ENCODE measurements at regions not wholly inside any gene's neighbourhood (a gene's known extent, or its start where the extent isn't known, plus 50 kb on each side); places are given as distances from the start of the nearest gene placed in this dataset.

DNA sequence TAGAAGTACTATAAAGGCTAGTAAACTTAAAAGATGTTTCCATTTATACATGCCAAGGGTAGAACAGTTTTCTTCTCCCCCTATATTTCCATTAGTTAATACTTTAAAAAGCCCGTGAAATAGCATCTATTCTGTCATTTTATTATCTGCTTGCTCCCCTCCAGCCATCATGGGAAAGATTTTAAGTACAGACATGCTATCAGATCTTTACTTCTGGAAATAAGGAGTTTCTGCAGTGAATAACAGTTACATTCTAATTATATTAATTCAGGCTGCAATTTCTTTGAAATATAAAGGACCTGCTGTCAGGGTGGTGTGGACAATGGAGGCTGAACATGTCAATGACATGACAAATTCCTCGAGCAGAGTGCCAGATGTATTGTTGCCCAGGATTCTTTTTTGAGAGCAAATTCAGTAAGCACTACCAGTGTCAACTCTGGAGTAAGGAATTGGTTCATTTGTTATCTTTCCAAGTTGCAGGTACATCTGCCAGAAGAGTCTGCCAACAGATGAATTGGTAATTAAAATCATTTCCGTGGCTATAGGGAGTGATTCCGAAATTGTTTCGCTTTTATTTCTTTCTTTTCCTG, 151.3 kb downstream of the BTG1 start:
- DNase-seq = peak in 2 of 3 experiments; percentile 18 to 56

DNA sequence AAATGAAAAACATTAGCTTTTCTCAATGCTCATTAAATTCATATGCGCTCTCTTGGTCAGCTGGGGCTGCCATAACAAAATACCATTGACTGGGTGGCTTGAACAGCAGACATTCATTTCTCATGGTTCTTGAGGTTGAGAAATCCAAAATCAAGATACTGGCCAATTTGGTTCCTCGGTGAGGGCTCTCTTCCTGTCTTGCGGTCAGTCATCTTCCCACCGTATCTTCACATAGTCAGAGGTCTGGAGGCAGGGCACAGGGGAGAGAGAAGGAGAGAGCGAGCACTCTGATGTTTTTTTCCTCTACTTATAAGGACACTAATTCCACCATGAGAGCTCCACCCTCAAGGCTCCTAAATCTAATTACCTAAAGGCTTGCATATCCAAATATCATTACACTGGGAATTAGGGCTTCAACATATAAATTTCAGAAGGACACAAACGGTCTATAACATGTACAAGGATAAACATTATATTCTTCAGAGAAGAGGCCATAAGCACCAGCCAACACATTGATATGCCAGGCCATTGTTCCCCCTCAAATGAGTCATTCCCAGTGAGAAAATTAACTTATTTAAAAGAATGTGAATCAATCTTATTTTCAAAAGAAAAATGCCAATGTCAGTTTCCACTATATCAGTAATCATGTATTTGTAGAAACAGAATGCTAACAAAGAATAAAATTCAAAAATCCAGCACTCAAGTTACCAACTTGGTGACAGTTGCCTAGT, 152.2 kb downstream of the BTG1 start:
- DNase-seq = no peak

DNA sequence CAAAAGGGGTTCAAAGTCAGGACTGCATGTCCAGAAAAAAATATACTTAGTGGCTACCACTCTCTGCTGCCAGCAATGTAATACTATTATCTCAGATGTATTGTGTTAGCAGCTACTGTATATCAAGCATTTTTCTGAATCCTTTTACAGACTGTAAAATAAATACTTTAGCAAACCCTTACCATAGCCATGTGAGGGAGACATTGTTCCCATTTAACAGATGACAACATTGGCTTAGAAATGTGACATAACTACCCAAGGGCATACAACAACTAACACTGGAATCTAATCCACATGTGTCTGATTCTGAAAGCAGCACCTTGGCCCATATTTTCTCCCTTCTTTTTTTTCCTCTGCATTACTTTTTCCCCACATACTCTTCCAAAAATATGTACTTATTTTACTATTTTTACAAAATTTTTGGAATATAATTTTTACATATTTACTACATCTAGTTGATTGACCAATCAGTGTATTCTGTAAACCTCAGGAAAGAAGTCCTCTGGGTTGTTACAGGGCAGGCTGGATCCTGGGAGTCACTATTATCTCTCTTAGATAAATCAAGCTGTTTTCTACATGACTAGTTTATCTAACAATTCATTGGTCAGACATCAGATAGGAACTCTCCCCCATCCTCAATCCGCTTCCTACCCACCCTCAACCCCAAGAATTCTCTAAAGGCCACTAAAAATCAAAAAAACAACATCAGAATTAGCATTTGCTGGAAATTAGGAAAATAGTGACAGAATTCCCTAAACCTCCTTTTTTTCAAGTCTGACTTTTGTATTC, 154.1 kb downstream of the BTG1 start:
- no peak for DNase-seq

DNA sequence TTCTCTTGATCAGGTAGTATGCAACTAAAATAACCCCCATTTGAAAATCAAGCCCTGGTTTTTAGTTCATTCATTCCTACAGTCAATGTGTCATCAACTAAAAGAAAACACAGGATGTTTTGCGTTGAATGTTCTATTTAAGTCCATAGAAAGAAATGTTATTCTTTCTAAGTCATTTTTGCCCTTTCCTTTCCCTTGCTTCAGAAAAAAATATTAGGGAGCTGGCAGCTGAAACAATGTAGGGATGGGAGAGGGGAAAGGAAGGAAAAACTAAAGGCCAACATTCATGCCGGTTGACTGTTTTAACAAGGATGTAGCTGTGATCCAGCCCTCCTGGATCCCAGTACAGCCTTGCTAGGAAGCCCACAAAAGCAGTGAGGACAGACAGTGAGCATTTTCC, 155.1 kb downstream of the BTG1 start:
- DNase-seq = no peak

DNA sequence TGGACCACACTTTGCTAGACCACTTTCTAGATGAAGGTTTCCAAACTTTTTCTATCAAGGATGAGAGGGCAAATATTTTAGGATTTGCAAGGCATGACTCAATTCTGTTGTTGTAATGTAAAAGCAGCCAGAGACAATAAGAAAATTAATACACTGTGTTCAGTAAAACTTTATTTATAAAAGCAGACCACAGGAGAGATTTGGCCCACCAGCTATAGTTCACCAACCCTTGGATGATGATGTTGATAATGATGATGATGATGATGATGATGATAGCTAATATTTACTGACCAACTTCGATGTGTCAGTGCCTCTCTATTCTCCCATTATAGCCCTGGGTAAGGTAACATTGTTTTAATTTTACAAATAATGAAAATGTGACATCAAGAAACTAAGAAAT, 156.5 kb downstream of the BTG1 start:
- no peak for DNase-seq

DNA sequence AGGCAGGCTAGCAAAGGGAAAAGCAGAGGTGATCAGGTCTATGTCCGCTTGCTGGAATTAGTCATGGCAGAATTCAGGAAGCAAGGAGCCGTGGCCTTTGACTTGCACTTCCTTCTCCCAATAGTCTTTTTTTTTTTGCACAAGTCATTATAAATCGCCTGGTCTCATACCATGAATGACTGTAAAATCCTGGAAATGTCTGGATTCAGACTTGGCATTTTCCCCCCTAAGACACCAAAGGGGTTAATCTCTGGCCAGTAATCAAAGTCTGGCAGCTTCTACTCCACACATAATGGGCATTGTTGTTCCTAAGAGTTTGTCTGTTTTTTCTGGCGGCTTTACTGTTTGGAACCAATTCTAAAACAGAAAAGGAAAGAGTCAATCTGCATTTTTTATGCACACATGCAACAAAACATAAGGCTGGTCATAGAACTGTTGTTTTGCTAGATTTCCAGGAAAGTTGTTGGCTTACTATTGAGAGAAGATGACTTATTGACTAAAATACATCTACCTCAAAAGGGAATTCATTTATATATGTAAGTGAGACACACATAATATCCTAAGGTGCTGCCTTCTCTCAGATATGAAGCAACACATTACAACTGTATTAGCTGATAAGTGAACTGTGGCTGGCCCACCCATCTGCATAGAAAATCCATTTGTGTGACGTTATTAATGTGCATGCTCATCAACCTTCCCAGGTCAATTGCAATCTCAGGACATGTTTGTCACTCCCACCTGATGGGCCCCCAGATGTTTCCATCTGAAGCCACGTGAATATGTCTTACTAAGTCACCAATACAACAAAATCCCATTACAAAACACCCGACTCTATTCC, 157.3 kb downstream of the BTG1 start:
- no peak for DNase-seq

DNA sequence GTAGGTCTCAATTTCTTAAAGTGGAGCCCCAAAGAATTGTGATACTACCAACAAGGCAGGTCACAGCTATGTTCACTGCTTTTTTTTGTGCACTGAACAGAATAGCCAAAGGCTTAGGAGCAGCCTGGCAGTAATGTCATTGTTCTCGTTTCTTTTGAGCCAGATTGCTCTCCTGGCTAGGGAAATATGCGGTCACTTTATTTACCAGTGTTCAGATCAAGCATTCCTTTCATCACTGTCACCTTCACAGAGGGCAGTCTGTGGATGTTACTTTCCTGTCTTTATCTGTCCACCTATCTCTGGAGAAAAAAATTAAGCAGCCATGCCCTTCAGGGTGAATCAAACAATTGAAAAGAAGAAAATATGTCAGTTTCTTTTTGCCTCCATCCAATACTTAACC, 159.6 kb downstream of the BTG1 start:
- DNase-seq = no peak

DNA sequence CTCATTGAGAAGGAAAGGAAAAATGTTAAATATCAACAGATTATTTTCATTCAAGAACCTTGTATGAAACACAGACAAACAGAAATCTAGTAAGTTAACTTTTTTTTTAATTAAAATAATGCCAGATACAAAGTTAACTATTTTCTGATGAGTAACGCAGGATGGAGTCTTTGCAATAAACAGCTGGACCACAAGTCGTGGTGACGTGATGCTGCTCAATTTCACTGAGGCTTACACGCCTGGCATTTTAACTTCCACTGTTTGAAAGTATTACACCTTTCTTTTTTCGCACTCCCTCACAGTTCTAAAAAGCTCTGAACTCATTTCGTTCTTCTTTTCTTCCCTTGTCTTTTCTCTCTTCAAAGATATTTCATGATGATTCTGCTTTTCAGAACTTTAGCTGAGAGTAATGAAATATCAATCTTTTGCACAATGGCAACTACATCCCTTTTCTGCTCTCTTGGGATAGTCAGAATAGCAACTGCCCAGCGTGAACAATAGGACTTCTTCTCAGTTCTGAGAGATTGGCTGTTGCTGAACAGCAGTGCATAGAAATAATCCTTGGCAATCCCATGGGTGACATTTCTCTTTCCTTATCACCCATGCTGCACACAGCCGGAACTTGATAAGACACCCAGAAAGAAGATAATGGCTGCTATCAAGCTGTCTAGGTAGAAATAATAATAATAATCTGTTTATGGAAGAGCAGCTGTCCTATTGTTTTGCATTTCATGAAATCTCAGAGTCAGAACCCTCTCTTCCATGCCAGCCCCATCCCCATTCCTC, 160.5 kb downstream of the BTG1 start:
- no peak for DNase-seq

DNA sequence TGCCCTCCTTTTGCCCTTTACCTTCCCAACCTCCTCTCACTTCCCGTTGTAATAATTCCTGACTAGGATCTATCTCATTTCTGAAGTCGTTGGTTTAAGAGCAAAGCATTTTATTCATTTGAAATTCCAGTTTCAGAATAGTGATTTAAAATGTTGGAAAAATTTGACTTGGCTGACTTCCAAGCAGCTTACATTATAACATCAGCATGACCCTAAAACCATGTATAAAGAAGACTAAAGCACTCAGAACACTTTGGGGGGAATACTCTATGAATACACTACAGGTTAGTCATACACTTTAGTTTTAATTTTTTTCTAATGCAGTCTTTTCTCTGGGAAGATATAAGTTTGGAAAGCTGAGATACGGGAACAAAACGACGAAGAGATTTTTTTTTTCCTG, 161.1 kb downstream of the BTG1 start:
- DNase-seq = no peak

DNA sequence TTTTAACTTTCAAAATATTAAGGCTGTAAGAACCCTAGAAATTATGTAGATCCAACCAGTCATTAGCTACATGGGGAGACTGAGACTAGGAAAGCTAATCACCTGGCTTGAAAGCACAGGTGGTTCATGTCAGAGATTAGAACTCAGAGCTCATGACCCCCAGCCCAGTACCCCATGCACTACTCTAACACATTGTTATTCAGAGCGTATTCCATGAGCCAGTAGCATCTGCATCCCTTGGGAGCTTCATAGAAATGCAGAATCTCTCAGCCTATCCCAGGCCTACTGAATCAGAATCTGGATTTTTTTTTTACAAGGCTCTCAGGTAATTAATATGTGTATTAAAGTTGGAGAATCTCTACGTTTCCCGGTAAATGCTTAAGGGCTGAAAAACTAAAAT, 161.7 kb downstream of the BTG1 start:
- DNase-seq = no peak

DNA sequence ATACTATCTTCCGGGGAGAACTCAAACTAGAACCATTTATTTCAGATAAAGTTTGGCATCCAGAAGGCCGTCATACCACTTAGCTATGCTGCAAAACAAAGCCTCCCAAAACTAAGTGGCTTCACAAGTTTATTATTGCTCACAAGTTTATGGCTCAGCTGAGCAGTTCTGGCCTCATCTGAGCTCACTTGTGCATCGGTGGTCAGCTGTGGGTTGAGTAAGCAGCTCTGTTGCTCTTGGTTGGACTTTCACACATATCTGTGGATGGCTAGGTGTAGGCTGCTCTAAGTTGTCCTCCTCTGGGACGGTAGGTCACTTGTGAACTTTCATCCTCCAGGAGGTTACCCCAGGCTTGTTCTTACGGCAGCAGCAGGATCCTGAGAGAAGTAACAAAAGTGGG, 162.7 kb downstream of the BTG1 start:
- DNase-seq = no peak

DNA sequence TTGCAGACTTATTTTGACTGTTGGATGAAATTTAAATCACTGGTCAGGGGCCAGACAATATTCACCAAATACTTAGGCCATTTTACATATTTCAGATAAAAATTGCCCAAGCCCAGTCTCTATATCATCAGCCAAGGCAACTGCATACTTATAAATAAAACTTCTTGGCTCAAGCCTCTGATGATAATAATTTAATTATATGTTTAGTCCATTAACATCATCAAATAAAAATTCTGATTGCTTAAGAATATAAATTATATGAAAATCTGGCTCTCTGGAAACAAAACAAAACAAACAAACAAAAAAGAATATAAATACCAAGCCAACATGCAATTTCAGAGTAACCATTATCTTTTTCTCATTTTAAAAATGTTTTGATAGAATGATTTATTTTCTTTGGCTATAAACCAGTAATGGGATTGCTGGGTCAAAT, 165.2 kb downstream of the BTG1 start:
- DNase-seq = no peak

DNA sequence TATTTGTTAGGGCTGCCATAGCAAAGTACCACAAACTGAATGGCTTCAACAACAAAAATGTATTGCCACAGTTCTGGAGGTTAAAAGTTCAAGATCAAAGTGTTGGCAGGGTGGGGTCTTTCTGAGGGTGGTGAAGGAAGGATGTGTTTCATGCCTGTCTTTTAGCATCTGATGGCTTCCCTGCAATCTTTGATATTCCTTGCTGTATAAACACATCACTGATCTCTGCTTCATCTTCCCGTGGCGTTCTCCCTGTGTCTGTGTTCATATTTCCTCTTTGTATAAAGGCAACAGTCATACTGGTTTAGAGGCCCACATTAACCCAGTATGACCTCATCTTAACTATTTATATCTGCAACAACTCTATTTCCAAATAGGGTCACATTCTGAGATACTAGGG, 167.5 kb downstream of the BTG1 start:
- DNase-seq = no peak

DNA sequence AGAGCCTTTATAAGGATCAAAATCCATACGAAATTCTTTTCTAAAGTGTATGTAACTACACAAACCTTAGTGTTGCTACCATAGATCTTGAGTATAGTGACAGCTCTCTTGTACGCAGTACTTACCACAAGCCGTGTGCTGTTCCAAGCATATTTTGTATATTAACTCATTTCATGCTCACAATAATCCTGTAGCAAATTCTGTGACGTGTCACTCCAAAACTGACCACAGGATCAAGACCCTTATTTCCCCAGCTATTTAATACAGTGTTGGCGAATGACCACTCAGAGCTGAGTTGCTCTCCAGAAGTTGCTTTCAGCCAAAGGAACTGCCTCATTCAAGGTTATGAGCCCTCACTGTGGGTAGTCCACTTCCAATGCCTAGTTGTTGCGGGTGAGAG, 169.8 kb downstream of the BTG1 start:
- DNase-seq = no peak

DNA sequence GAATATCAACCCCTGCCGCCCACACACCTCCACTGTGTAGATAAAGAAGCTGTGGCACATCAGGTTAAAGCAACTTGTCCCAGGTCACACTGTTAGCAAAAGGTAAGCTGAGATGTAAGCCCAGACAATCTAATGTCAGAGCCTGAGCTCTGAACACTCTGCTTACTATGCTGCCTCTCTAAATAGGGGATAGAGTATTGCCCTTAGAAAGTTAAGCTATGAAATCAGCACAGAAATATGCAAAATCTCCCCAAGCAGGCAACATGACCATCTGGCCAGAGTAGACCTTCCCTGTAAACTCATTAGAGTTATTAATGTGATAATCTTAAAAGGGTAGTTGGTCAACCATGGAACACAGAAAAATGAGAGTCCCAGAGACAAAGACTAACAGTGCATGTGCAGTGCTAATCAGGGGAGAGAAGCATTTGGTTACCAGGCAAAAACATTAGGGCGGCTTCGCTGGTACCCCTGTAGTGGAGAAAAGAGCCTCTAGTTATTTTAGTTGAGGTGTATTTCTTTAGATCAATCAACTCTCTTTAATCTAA, 171.0 kb downstream of the BTG1 start:
- no peak for DNase-seq

DNA sequence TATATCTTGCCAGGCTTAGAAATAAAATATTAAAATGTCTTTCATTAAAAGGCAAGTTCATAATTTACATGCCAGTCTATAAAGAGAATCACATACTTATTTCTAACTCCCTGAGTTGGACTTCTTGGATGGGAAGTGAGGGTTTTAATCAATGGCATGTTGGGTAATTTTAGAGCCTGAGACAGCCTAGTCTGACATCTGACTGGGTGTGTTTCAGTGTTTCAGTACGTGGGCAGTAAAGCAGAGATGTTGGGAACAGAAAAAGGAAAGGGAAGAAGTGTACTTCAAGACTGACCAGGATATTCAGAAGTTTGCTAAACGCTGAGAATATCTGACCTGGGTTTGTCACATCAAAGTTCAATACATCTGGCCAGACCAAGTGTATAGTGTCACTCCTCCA, 171.8 kb downstream of the BTG1 start:
- no peak for DNase-seq

DNA sequence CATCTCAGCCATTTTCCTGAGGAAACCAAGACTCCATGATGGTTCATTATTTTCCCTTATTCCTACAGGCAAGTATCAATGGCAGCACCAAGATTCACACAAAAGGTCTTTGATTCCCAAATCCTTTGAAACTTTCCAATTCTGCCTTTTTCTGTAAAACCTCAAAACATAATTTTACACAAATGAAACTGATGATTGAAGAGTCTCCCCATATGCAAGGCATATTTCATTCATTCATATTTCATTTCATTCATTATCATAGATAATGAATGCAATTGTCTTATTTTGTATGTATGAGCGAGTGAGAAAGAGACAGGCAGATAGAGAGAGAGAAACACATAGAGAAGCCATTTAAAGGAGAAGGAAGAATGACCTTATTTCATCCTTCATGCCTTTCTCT, 172.8 kb downstream of the BTG1 start:
- no peak for DNase-seq

DNA sequence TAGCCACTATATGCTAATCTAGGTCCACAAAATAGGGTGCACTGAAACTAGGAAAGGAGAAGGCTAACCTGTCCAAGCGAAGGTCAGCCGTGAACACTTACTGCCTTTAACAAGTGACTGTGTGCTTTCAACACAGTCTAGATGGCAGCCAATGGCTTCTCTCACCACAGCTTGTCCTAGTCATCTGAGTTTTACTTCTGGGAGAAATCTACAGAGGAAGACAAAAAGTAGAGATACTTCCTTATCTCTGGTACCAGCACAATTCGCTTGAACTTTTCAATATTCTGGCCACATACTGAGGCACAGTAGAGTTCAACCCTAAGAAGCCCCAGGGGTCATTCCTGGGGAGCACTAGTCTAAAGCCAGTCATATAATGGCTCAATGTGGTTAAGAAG, 176.9 kb downstream of the BTG1 start:
- DNase-seq = no peak

DNA sequence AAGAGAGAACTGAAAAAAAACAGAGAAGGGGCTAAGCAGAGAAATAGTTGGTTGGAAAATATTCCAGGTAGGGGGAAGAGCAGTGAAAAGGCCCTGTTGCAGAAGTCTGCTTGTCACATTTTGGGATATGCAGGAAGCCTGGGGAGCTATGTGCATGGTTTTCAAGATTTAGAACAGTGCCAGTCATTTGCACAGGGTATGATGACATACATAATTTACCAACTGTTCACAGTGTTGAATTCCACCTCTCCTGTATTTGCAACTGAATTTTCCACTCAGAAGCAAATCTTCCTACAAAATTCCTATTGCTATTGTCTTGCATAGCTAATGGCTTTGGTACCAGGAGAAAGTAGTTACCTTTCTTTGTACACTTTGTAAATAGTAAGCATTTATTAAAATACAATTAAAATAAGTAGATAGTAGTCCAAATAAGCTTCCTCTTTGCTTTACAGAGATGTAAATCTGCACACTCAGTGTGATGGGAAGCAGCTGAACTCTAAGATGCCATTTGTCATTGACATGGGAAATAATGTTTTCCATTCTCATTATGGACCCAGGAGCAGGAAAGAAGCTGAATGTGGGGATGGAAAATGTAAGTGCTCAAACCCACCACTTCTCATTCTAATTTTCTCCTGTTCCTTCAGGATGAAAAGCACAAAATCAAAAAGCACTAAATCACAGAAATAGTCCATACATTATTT, 177.4 kb downstream of the BTG1 start:
- DNase-seq = no peak

DNA sequence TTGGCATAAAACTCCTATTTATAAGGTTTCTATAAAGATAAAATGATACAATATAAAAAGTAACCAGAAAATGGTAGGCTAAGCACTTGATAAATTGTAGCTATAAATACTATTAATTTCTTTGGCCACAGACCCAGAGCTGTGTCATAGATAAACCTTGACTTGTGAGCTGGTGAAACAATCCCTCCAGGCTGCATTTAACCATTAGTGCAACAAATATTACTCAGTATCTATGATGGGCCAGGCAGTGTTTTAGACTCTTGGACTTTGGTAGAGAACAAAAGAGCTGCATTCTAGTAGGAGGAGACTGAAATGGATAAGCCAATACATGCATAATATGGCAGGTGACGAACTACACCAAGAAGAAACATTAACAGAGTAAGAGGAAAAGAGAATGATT, 178.1 kb downstream of the BTG1 start:
- no peak for DNase-seq

DNA sequence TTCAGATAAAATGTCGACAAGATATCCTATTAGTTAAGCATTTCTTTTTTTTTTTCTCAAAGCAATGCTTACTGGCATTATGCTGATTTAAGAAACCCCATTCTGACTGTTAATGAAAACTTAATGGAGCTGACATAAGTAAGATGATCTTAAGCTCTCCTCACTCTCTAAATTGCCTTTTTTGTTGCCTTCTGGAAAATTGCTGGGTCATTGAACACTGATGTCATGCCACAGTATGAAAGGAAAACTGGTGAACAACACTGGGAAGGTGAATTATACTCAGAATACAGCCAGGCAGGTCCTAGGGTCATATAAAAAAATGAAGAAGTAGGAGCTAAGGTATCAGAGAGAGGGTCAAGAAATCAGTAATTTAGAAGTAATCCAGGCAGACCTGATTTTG, 179.9 kb downstream of the BTG1 start:
- no peak for DNase-seq

DNA sequence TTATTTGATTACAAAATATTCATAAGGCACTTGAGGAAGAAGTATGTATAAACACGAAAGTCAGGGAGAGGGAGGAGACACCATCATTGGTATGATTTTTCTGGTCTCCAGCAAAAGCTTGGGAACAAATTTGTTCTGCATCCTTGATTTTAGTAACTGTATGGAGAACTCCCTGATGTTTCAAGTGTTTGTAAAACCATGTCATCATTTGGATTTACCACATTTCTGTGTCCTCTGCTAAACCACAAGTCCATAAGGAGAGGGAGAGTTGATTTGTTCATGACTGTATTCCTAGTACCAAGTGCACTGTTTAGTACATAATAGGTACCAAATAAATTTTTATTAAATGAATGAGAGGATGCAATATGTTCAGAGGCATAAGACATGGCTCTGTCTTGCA, 181.1 kb downstream of the BTG1 start:
- DNase-seq = no peak

Data from NCI-H1417 (cell line).